SH-SY5Y (cell line): ENCODE measurements at regions not wholly inside any gene's neighbourhood (a gene's known extent, or its start where the extent isn't known, plus 50 kb on each side); places are given as distances from the start of the nearest gene placed in this dataset.

Source experiments
- GATA2 ChIP-seq: IDR thresholded peaks from 2 replicates; pipeline ENCODE4 v1.6.1; 2011; ENCODE audit warnings: mild to moderate bottlenecking, low read depth, low read length
- GATA3 ChIP-seq: IDR thresholded peaks from 2 replicates; pipeline ENCODE4 v1.6.1; 2011; ENCODE audit warnings: low read depth, mild to moderate bottlenecking, low read length, moderate library complexity

DNA sequence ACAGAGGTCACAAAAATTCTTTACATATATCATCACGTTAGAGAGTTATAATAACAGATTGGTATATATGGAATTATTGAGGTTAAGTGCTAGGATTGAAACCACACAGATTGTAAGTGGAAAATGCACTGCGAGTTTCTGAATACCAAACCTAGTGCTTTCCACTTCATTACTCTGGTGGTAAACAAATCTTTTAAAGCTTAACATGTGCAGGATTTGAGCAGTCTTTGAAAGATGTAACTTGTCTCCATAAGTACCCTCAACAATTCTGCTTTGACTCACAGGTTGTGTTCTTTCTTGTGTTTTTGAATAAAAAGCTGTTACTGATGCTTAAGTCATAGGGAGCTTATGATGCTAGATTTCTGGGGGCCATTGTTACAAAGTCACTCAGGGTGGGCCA is 314.7 kb upstream of the DACH1 start:
- TF ChIP-seq GATA2: no peak
- no peak for TF ChIP-seq GATA3
